ENCODE measurements at regions not wholly inside any gene's neighbourhood (a gene's known extent, or its start where the extent isn't known, plus 50 kb on each side); places are given as distances from the start of the nearest gene placed in this dataset.
A peak's percentile ranks its signal among the peaks of the same experiment; 100 is the strongest.

DNA sequence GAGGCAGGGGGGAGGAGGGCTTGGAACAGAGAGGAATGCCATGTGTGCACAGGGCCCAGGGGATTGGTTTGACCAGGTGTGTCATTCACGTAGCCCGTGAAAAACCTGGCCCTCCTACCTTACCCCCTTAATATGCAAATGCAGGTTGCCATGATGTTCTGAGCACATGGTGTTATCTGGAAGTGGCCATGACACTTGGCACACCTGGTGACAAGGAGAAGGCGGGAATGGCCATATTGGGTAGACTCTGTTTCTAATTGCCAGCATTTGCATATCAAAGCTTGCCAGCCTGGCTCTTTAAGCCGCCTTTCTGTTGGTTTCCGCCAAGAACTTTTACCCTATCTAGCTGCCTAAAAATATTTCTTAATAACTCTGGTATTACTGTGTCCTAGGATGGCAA is 202.1 kb upstream of the DPH6 start:
- no peak for DNase-seq
- TF ChIP-seq, protein P1, sequence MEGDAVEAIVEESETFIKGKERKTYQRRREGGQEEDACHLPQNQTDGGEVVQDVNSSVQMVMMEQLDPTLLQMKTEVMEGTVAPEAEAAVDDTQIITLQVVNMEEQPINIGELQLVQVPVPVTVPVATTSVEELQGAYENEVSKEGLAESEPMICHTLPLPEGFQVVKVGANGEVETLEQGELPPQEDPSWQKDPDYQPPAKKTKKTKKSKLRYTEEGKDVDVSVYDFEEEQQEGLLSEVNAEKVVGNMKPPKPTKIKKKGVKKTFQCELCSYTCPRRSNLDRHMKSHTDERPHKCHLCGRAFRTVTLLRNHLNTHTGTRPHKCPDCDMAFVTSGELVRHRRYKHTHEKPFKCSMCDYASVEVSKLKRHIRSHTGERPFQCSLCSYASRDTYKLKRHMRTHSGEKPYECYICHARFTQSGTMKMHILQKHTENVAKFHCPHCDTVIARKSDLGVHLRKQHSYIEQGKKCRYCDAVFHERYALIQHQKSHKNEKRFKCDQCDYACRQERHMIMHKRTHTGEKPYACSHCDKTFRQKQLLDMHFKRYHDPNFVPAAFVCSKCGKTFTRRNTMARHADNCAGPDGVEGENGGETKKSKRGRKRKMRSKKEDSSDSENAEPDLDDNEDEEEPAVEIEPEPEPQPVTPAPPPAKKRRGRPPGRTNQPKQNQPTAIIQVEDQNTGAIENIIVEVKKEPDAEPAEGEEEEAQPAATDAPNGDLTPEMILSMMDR (IDR thresholded peaks at IDR 0.05; ENCODE audit: low read depth, low read length, missing control alignments) = no peak
- H3K4me3 ChIP-seq (ENCODE audit: low read depth, low read length) = no peak overlapping the region
- in situ Hi-C loops (cut with HindIII; ENCODE audit: low pct_ligation_motif_present, low sequenced_read_pairs) = no loop called here
- no peaks in the 10 kb centered on the region for H3K27me3 ChIP-seq (replicated peaks)
- no peaks in the 10 kb centered on the region for H3K36me3 ChIP-seq (replicated peaks)
- no peak overlapping the region for H3K27ac ChIP-seq

- no peak overlapping the region for H3K27ac ChIP-seq
- H3K4me3 ChIP-seq (ENCODE audit: low read depth, low read length) = no peak overlapping the region
- H3K36me3 ChIP-seq (replicated peaks) = no peaks in the 10 kb centered on the region
- TF ChIP-seq, protein P1 (IDR thresholded peaks at IDR 0.05; ENCODE audit: low read depth, low read length, missing control alignments) = no peak
- no peak for DNase-seq
- in situ Hi-C loops (cut with HindIII; ENCODE audit: low pct_ligation_motif_present, low sequenced_read_pairs) = no loop called here
- no peaks in the 10 kb centered on the region for H3K27me3 ChIP-seq (replicated peaks)
These were observed 204.1 kb upstream of the DPH6 start for GRCh38 chr15:35750051-35750450.

DNA sequence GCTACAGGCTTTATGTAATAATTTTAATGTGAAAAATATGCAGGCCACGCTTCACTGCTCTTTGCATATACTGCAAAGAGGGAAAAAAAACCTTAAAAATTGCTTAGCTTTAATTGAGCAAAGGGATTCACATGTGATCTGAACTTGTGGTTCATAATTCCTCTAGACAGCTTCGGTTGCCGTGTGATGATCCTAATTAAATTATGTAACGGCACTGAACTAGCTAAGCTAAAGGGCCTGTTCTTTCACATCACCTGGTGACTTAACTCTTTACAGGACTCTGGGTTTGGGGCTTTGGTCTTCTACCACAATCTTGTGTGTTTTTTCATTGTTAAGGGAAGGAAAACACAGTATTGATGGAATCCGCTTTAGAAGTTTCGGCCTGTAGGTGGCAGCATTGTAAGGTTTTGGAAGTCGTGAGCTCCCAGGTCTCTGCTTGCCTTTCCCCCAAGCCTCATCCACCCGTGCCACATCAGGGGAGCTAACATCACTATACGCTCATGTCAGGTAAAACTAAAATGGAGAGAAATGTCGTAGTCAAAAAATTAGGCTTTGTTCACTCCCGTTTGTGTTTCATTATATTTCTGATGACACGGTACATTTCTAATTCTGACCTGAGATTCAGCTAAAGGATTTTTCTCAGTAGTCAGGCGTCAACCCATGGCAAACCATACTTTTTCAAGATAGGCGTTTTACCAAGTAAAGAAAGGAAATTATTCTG is 205.6 kb upstream of the DPH6 start:
- Histone ChIP-seq H3K27me3 (replicated peaks) (no peaks in the 10 kb centered on the region), H3K4me3 (ENCODE audit: low read depth, low read length) (no peak overlapping the region), H3K36me3 (replicated peaks) (no peaks in the 10 kb centered on the region), H3K27ac (no peak overlapping the region)
- TF ChIP-seq, protein P1 (IDR thresholded peaks at IDR 0.05; ENCODE audit: low read depth, low read length, missing control alignments) = peak; percentile 79
- peak; percentile 72 for DNase-seq
- in situ Hi-C loops (cut with HindIII; ENCODE audit: low pct_ligation_motif_present, low sequenced_read_pairs) = no loop called here

DNA sequence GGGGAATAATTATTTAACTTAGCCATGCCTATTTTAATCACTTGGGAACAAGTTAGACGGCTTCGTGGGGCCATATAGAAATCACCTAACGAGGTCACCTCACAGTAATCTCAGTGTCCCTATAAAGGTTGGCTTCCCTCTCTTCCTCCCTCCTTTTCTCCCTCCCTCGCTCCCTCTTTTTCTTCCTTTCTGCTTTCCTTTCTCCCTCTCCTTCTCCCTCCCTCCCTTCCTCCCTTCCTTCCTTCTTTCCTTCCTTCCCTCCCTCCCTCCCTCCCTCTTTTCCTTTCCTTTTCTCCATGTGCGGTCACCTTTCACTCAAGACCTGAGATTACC is 206.1 kb upstream of the DPH6 start:
- in situ Hi-C loops (cut with HindIII; ENCODE audit: low pct_ligation_motif_present, low sequenced_read_pairs) = no loop called here
- Histone ChIP-seq H3K27ac (no peak overlapping the region), H3K4me3 (ENCODE audit: low read depth, low read length) (no peak overlapping the region), H3K27me3 (replicated peaks) (no peaks in the 10 kb centered on the region), H3K36me3 (replicated peaks) (no peaks in the 10 kb centered on the region)
- no peak for DNase-seq
- TF ChIP-seq, protein P1 (IDR thresholded peaks at IDR 0.05; ENCODE audit: low read depth, low read length, missing control alignments) = no peak

GRCh38 chr15:35753486-35753885 is 207.5 kb upstream of the DPH6 start:
- H3K4me3 ChIP-seq (ENCODE audit: low read depth, low read length) = no peak overlapping the region
- no peaks in the 10 kb centered on the region for H3K36me3 ChIP-seq (replicated peaks)
- TF ChIP-seq, protein P1 (IDR thresholded peaks at IDR 0.05; ENCODE audit: low read depth, low read length, missing control alignments) = no peak
- no peaks in the 10 kb centered on the region for H3K27me3 ChIP-seq (replicated peaks)
- H3K27ac ChIP-seq = no peak overlapping the region
- DNase-seq = no peak
- in situ Hi-C loops (cut with HindIII; ENCODE audit: low pct_ligation_motif_present, low sequenced_read_pairs) = no loop called here

- in situ Hi-C loops (cut with HindIII; ENCODE audit: low pct_ligation_motif_present, low sequenced_read_pairs) = no loop called here
- Histone ChIP-seq H3K36me3 (replicated peaks) (no peaks in the 10 kb centered on the region), H3K27ac (no peak overlapping the region), H3K27me3 (replicated peaks) (no peaks in the 10 kb centered on the region), H3K4me3 (ENCODE audit: low read depth, low read length) (no peak overlapping the region)
- DNase-seq = no peak
- TF ChIP-seq, protein P1 (IDR thresholded peaks at IDR 0.05; ENCODE audit: low read depth, low read length, missing control alignments) = no peak
These were observed 209.4 kb upstream of the DPH6 start for GRCh38 chr15:35755237-35755802.

Data from brain microvascular endothelial cell (primary cell).